WTC11 (cell line): ENCODE measurements at regions not wholly inside any gene's neighbourhood (a gene's known extent, or its start where the extent isn't known, plus 50 kb on each side); places are given as distances from the start of the nearest gene placed in this dataset.

Experiments
- ATAC-seq: fragments of 200-7000 bp; cut with Tn5 transposase; 2 replicates; pipeline ENCODE4 v1.10.0; 2021; ENCODE audit warnings: mild to moderate bottlenecking, moderate library complexity
- CTCF ChIA-PET: fragments of 300-600 bp; sonication (Branson Sonifier 250); formaldehyde crosslinking; loops from one replicate; lab custom pipeline; 2021; ENCODE audit warnings: antibody characterized with exemption; lab: Charles Lee
- POLR2A ChIA-PET: fragments of 350-600 bp; sonication (Branson Sonifier 250); formaldehyde crosslinking; loops from one replicate; lab custom pipeline; 2021; ENCODE audit warnings: antibody characterized with exemption; lab: Charles Lee
- DNase-seq: peaks from one replicate; pipeline ENCODE4 v3.0.0; 2021; ENCODE audit warnings: low spot score
- H3K27ac Mint-ChIP-seq: 2 replicates; pipeline ENCODE4 v1.8.0; 2021; ENCODE audit warnings: mixed read lengths
- H3K27me3 Mint-ChIP-seq: 2 replicates; pipeline ENCODE4 v1.8.0; 2021; ENCODE audit warnings: low read depth, mild to moderate bottlenecking, moderate library complexity, mixed read lengths
- H3K36me3 Mint-ChIP-seq: 2 replicates; pipeline ENCODE4 v1.8.0; 2021; ENCODE audit warnings: mixed read lengths
- H3K4me1 Mint-ChIP-seq: 2 replicates; pipeline ENCODE4 v1.8.0; 2022; ENCODE audit warnings: mixed read lengths
- H3K4me3 Mint-ChIP-seq: 2 replicates; pipeline ENCODE4 v1.8.0; 2021; ENCODE audit warnings: mild to moderate bottlenecking, moderate library complexity, mixed read lengths
- H3K9me3 Mint-ChIP-seq: 2 replicates; pipeline ENCODE4 v1.8.0; 2021; ENCODE audit warnings: mixed read lengths
- CREB1 ChIP-seq: sonication (generic); formaldehyde crosslinking; IDR thresholded peaks from 2 replicates; pipeline ENCODE4 v1.8.0; 2023; ENCODE audit warnings: mild to moderate bottlenecking, missing genetic modification reagents
- ETV6 ChIP-seq: sonication (generic); formaldehyde crosslinking; IDR thresholded peaks from 2 replicates; pipeline ENCODE4 v1.8.1; 2022; ENCODE audit warnings: mild to moderate bottlenecking, missing genetic modification reagents
- JUN ChIP-seq: sonication (generic); formaldehyde crosslinking; IDR thresholded peaks from 2 replicates; pipeline ENCODE4 v1.8.0; 2023; ENCODE audit warnings: mild to moderate bottlenecking, missing genetic modification reagents
- NFE2L1 ChIP-seq: sonication (generic); formaldehyde crosslinking; IDR thresholded peaks from 2 replicates; pipeline ENCODE4 v1.8.1; 2023; ENCODE audit warnings: missing genetic modification reagents
- OVOL2 ChIP-seq: fragments of 250-450 bp; sonication (Bioruptor Pico); IDR thresholded peaks from 2 replicates; pipeline ENCODE4 v1.9.0; 2021; ENCODE audit warnings: mild to moderate bottlenecking, borderline replicate concordance
- SMAD4 ChIP-seq: sonication (generic); formaldehyde crosslinking; IDR thresholded peaks from 2 replicates; pipeline ENCODE4 v1.8.0; 2022; ENCODE audit warnings: mild to moderate bottlenecking, missing genetic modification reagents
- TCF7 ChIP-seq: sonication (generic); formaldehyde crosslinking; IDR thresholded peaks from 2 replicates; pipeline ENCODE4 v1.8.0; 2022; ENCODE audit warnings: mild to moderate bottlenecking, low read depth, missing genetic modification reagents, moderate library complexity
- TEAD1 ChIP-seq: sonication (generic); formaldehyde crosslinking; IDR thresholded peaks from 2 replicates; pipeline ENCODE4 v1.8.0; 2022; ENCODE audit warnings: mild to moderate bottlenecking, missing genetic modification reagents
- ZNF121 ChIP-seq: sonication (generic); formaldehyde crosslinking; IDR thresholded peaks from 2 replicates; pipeline ENCODE4 v1.8.0; 2023; ENCODE audit warnings: missing genetic modification reagents
- ZNF232 ChIP-seq: sonication (generic); formaldehyde crosslinking; IDR thresholded peaks from 2 replicates; pipeline ENCODE4 v1.8.0; 2022; ENCODE audit warnings: mild to moderate bottlenecking, missing genetic modification reagents
- ZNF317 ChIP-seq: sonication (generic); formaldehyde crosslinking; IDR thresholded peaks from 2 replicates; pipeline ENCODE4 v1.8.1; 2023; ENCODE audit warnings: low read depth, mild to moderate bottlenecking, moderate library complexity, missing genetic modification reagents, borderline replicate concordance
- ZNF423 ChIP-seq: fragments of 250-450 bp; sonication (Bioruptor Pico); IDR thresholded peaks from 2 replicates; pipeline ENCODE4 v2.1.2; 2022; ENCODE audit warnings: mild to moderate bottlenecking, moderate library complexity
- TF ChIP-seq, protein P1 (sequence below): sonication (generic); formaldehyde crosslinking; IDR thresholded peaks from 2 replicates; pipeline ENCODE4 v1.8.1; 2022; ENCODE audit warnings: mild to moderate bottlenecking, missing genetic modification reagents, moderate library complexity, borderline replicate concordance
- TF ChIP-seq, protein P2 (sequence below): fragments of 250-450 bp; sonication (Bioruptor Pico); IDR thresholded peaks from 2 replicates; pipeline ENCODE4 v1.9.0; 2021; ENCODE audit warnings: mild to moderate bottlenecking, borderline replicate concordance
- TF ChIP-seq, protein P3 (sequence below): fragments of 200-600 bp; IDR thresholded peaks from 2 replicates; pipeline ENCODE4 v1.8.0; 2022; ENCODE audit warnings: antibody characterized with exemption

DNA sequence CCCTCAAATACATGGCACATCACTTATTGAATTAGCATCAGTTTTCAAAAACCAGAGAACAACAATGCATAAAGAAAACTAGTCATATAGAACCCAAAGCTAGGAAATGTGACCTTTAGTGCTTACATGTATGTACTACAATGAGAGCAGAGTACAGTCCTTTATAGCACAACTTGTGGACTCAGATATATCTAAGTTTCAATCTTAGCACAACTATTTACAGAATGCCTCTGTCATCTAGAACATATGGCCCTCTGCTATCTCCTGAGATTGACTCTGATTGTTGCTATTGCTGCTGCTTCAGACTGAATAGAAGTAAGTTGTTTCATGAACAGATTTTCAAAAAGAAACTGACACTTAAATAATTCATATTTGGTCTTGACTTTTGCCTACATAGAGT, 1536.2 kb downstream of the EFNA5 start:
- Mint-ChIP-seq H3K4me3 (no peak overlapping the region), H3K27ac (no peak overlapping the region), H3K27me3 (no peaks in the 10 kb centered on the region), H3K9me3 (peaks cover 10% of the 10 kb centered on the region), H3K36me3 (no peaks in the 10 kb centered on the region), H3K4me1 (no peaks in the 10 kb centered on the region)
- POLR2A ChIA-PET, result no interaction called here
- DNase-seq (no peak), ATAC-seq (no peak)
- no peak for TF ChIP-seq SMAD4 (CRISPR knock-in tag)
- no peak for TF ChIP-seq ETV6
- CTCF ChIA-PET, result no interaction called here

DNA sequence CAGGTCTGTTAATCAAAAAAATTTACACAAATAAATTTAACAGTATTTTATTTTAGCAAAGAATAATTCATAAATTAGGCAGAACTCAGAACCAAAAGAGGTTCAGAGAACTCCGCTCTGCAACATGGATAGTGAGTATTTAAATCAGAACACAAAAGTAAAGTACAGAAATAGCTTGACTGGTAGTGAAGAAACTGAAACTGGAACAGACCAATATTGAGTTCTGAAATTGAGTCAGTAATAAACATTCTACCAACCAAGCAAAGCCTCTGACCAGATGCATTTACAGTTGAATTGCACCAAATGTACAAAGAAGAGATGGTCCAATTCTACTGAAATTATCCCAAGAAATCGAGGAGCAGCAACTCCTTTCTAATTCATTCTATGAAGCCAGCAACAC, 1542.8 kb downstream of the EFNA5 start:
- ATAC-seq (no peak), DNase-seq (no peak)
- peaks cover 20% of the 10 kb centered on the region for H3K4me1 Mint-ChIP-seq
- H3K9me3 Mint-ChIP-seq, result peaks cover 4% of the 10 kb centered on the region; the same call in 1 of the 2 replicates
- CTCF ChIA-PET, result no interaction called here
- no peaks in the 10 kb centered on the region for H3K27me3 Mint-ChIP-seq
- no peak overlapping the region for H3K4me3 Mint-ChIP-seq
- TF ChIP-seq ZNF121 (CRISPR knock-in tag), result no peak
- TF ChIP-seq, protein P1, sequence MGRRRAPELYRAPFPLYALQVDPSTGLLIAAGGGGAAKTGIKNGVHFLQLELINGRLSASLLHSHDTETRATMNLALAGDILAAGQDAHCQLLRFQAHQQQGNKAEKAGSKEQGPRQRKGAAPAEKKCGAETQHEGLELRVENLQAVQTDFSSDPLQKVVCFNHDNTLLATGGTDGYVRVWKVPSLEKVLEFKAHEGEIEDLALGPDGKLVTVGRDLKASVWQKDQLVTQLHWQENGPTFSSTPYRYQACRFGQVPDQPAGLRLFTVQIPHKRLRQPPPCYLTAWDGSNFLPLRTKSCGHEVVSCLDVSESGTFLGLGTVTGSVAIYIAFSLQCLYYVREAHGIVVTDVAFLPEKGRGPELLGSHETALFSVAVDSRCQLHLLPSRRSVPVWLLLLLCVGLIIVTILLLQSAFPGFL (CRISPR knock-in tag), result no peak
- POLR2A ChIA-PET, result no interaction called here
- H3K27ac Mint-ChIP-seq, result no peak overlapping the region
- no peaks in the 10 kb centered on the region for H3K36me3 Mint-ChIP-seq

DNA sequence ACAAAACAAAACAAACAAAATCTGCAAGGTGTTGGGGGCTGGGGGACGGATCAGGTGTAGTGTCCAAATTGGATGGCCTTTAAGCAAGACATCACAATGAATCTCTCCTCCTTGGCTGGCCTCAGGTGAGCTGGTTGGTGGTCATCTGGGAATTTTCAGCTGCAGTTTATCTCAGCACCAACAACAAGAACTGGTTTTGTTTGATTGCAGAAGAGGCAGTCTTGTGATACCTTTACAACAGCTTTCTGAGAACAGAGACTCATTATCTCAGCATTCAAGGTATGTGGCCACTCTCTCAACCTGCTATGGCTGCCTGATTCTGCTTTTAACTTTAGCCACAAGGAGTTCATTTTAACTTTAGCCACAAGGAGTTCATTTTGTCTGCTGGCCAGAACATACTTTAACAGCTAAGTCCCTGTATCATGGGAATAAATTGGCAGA, 1543.4 kb downstream of the EFNA5 start:
- no peak for TF ChIP-seq NFE2L1 (CRISPR knock-in tag)
- TF ChIP-seq OVOL2, result no peak
- no peak for TF ChIP-seq ZNF317 (CRISPR knock-in tag)
- TF ChIP-seq ZNF232 (CRISPR knock-in tag), result no peak
- POLR2A ChIA-PET, result no interaction called here
- no peaks in the 10 kb centered on the region for H3K36me3 Mint-ChIP-seq
- ATAC-seq, result peak; percentile 51
- H3K4me1 Mint-ChIP-seq, result peaks cover 20% of the 10 kb centered on the region
- no peak for DNase-seq
- CTCF ChIA-PET, result no interaction called here
- H3K9me3 Mint-ChIP-seq, result peaks cover 8% of the 10 kb centered on the region
- H3K27me3 Mint-ChIP-seq, result no peaks in the 10 kb centered on the region
- no peak overlapping the region for H3K4me3 Mint-ChIP-seq
- H3K27ac Mint-ChIP-seq, result no peak overlapping the region

DNA sequence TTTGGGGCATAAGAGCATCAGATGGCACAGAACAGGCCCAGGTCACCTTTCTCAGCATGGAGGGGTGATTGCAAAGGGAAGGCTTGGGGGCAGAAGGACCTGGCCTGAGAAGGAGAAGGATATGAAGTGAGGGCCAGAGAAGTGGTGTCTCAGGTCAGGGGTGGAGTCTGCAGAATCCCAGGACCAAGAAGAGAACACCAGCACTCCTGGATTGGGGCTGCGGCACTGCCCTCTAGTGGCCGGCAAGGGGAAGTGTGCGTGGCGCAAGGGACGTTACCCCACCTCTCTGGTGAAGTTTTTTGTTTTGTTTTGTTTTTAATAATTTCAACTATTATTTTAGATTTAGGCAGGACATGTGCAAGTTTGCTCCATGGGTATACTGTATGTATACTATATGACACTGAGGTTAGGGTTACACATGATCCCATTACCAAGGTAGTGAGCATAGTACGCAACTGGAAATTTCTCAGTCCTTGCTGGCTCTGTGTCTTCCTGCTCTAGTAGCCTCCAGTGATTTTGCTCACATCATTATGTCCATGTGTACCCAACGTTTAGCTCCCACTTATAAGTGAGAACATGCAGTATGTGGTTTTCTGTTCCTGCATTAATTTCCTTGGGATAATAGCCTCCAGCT, 1548.6 kb downstream of the EFNA5 start:
- peaks cover 8% of the 10 kb centered on the region; the same call in 1 of the 2 replicates for H3K36me3 Mint-ChIP-seq
- POLR2A ChIA-PET, result no interaction called here
- no peaks in the 10 kb centered on the region for H3K27me3 Mint-ChIP-seq
- ATAC-seq, result peak; percentile 95
- CTCF ChIA-PET, result no interaction called here
- peaks cover 18% of the 10 kb centered on the region for H3K4me1 Mint-ChIP-seq
- peaks cover 24% of the 10 kb centered on the region for H3K9me3 Mint-ChIP-seq
- H3K4me3 Mint-ChIP-seq, result no peak overlapping the region
- H3K27ac Mint-ChIP-seq, result no peak overlapping the region
- TF ChIP-seq, protein P2, sequence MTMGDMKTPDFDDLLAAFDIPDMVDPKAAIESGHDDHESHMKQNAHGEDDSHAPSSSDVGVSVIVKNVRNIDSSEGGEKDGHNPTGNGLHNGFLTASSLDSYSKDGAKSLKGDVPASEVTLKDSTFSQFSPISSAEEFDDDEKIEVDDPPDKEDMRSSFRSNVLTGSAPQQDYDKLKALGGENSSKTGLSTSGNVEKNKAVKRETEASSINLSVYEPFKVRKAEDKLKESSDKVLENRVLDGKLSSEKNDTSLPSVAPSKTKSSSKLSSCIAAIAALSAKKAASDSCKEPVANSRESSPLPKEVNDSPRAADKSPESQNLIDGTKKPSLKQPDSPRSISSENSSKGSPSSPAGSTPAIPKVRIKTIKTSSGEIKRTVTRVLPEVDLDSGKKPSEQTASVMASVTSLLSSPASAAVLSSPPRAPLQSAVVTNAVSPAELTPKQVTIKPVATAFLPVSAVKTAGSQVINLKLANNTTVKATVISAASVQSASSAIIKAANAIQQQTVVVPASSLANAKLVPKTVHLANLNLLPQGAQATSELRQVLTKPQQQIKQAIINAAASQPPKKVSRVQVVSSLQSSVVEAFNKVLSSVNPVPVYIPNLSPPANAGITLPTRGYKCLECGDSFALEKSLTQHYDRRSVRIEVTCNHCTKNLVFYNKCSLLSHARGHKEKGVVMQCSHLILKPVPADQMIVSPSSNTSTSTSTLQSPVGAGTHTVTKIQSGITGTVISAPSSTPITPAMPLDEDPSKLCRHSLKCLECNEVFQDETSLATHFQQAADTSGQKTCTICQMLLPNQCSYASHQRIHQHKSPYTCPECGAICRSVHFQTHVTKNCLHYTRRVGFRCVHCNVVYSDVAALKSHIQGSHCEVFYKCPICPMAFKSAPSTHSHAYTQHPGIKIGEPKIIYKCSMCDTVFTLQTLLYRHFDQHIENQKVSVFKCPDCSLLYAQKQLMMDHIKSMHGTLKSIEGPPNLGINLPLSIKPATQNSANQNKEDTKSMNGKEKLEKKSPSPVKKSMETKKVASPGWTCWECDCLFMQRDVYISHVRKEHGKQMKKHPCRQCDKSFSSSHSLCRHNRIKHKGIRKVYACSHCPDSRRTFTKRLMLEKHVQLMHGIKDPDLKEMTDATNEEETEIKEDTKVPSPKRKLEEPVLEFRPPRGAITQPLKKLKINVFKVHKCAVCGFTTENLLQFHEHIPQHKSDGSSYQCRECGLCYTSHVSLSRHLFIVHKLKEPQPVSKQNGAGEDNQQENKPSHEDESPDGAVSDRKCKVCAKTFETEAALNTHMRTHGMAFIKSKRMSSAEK (CRISPR knock-in tag), result 0 out of 2 replicates have a peak, but pooled peaks have one; percentile 25
- TF ChIP-seq ZNF121 (CRISPR knock-in tag), result no peak
- TF ChIP-seq, protein P3, sequence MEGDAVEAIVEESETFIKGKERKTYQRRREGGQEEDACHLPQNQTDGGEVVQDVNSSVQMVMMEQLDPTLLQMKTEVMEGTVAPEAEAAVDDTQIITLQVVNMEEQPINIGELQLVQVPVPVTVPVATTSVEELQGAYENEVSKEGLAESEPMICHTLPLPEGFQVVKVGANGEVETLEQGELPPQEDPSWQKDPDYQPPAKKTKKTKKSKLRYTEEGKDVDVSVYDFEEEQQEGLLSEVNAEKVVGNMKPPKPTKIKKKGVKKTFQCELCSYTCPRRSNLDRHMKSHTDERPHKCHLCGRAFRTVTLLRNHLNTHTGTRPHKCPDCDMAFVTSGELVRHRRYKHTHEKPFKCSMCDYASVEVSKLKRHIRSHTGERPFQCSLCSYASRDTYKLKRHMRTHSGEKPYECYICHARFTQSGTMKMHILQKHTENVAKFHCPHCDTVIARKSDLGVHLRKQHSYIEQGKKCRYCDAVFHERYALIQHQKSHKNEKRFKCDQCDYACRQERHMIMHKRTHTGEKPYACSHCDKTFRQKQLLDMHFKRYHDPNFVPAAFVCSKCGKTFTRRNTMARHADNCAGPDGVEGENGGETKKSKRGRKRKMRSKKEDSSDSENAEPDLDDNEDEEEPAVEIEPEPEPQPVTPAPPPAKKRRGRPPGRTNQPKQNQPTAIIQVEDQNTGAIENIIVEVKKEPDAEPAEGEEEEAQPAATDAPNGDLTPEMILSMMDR, result peak; percentile 98
- no peak for TF ChIP-seq JUN (CRISPR knock-in tag)
- no peak for TF ChIP-seq TEAD1 (CRISPR knock-in tag)
- TF ChIP-seq TCF7 (CRISPR knock-in tag), result no peak
- no peak for TF ChIP-seq CREB1 (CRISPR knock-in tag)
- TF ChIP-seq ZNF423 (CRISPR knock-in tag), result no peak
- peak; percentile 67 for DNase-seq
